SK-N-SH (cell line): ENCODE measurements at regions not wholly inside any gene's neighbourhood (a gene's known extent, or its start where the extent isn't known, plus 50 kb on each side); places are given as distances from the start of the nearest gene placed in this dataset.

Experiments used
- FOSL2 ChIP-seq: IDR thresholded peaks from 2 replicates; pipeline ENCODE4 v1.4.0; 2012; ENCODE audit warnings: low read depth, mild to moderate bottlenecking, moderate library complexity, borderline replicate concordance
- TAF1 ChIP-seq: IDR thresholded peaks from 2 replicates; pipeline ENCODE4 v1.6.1; 2012; ENCODE audit warnings: low read depth, mild to moderate bottlenecking, low read length, moderate library complexity, borderline replicate concordance

- TF ChIP-seq TAF1 (no peak), FOSL2 (no peak)
These were observed 436.1 kb downstream of the TMEM121 start for GRCh38 chr14:105962532-105962931.
